ENCODE measurements at regions not wholly inside any gene's neighbourhood (a gene's known extent, or its start where the extent isn't known, plus 50 kb on each side); places are given as distances from the start of the nearest gene placed in this dataset.

- H3K27me3 ChIP-seq, result no peaks in the 10 kb centered on the region
- no peak overlapping the region for H3K4me3 ChIP-seq (ENCODE audit: low read depth, low read length)
- H3K36me3 ChIP-seq, result no peaks in the 10 kb centered on the region
- no peaks in the 10 kb centered on the region for H3K9me3 ChIP-seq
- TF ChIP-seq, protein P1, sequence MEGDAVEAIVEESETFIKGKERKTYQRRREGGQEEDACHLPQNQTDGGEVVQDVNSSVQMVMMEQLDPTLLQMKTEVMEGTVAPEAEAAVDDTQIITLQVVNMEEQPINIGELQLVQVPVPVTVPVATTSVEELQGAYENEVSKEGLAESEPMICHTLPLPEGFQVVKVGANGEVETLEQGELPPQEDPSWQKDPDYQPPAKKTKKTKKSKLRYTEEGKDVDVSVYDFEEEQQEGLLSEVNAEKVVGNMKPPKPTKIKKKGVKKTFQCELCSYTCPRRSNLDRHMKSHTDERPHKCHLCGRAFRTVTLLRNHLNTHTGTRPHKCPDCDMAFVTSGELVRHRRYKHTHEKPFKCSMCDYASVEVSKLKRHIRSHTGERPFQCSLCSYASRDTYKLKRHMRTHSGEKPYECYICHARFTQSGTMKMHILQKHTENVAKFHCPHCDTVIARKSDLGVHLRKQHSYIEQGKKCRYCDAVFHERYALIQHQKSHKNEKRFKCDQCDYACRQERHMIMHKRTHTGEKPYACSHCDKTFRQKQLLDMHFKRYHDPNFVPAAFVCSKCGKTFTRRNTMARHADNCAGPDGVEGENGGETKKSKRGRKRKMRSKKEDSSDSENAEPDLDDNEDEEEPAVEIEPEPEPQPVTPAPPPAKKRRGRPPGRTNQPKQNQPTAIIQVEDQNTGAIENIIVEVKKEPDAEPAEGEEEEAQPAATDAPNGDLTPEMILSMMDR (IDR thresholded peaks at IDR 0.05; ENCODE audit: low read depth, low read length), result no peak
- DNase-seq, result no peak
- H3K4me1 ChIP-seq, result peaks cover 9% of the 10 kb centered on the region
Observed at GRCh38 chr6:21371676-21372171, 221.8 kb upstream of the SOX4 start.

DNA sequence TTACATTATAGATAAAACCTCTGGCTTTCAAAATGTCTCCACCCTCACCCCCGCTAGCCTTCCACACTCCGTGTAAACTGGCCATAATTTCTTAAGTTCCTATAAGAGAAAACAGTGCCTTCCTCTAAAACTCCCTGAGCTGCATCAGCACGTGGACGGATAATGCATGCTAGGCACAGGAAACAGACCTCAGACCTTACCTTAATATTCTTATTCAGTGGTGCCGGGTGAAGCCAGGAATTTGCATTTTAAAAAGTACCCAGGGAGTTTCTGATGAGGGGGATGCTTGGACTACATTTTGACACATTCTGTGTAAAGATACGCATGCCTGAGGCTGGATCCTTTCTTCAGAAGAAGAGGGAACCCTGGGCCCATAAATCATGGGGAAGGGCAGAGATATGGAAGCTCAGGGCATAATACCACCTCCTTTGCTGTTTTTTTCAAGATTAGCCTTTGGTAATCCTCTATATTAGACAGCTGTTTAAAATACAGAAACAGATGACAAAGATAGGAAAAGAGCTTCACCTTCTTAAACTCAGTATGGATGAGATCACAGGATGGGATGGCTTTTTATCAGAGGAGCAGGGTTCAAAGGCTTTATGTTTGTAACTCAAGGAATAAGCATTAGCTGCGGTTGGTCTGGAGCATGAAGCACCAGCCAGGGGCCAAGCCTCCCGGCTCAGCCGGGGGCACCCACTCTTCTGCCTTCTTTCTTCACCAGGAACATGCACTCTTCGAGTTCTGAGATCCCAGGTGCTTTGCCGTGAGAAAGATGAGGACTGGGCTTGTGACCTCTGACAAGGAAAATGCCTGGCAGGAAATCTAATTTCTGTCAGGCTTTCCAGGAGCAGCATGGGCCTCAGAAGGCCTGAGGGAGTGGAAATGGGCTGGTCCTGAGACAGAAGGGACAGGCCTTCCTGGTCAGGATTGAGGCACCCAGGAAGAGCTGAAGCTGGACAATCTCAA is 218.1 kb upstream of the SOX4 start:
- Histone ChIP-seq H3K27me3 (no peaks in the 10 kb centered on the region), H3K9me3 (no peaks in the 10 kb centered on the region), H3K4me3 (ENCODE audit: low read depth, low read length) (no peak overlapping the region), H3K36me3 (no peaks in the 10 kb centered on the region), H3K4me1 (peaks cover 9% of the 10 kb centered on the region)
- TF ChIP-seq, protein P1 (IDR thresholded peaks at IDR 0.05; ENCODE audit: low read depth, low read length), result no peak
- DNase-seq, result no peak

DNA sequence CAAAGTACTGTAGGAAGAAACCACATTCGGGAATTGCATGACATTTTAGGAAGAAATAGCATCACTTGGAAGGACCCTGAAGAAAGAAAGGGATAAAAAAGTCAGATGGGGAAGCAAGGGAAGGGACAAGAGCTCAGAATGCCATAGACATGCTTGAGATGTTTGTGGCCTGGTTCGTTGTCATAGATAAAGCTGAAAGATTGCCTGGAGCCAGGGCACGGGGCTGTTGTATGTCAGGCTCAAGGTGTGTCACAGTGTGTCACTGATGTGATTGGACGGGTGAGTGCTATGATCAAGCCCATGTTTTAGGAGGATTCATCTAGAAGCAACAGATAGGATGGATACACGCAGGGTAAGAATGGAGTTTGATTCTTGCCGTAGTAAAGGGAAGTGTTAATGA is 216.2 kb upstream of the SOX4 start:
- H3K4me3 ChIP-seq (ENCODE audit: low read depth, low read length), result no peak overlapping the region
- peaks cover 9% of the 10 kb centered on the region for H3K4me1 ChIP-seq
- H3K27me3 ChIP-seq, result no peaks in the 10 kb centered on the region
- TF ChIP-seq, protein P1 (IDR thresholded peaks at IDR 0.05; ENCODE audit: low read depth, low read length), result no peak
- no peak for DNase-seq
- H3K36me3 ChIP-seq, result no peaks in the 10 kb centered on the region
- H3K9me3 ChIP-seq, result no peaks in the 10 kb centered on the region

- Histone ChIP-seq H3K9me3 (peaks cover 4% of the 10 kb centered on the region), H3K27me3 (no peaks in the 10 kb centered on the region), H3K4me3 (ENCODE audit: low read depth, low read length) (no peak overlapping the region), H3K36me3 (no peaks in the 10 kb centered on the region), H3K4me1 (peaks cover 16% of the 10 kb centered on the region)
- no peak for DNase-seq
- TF ChIP-seq, protein P1 (IDR thresholded peaks at IDR 0.05; ENCODE audit: low read depth, low read length), result no peak
Observed at GRCh38 chr6:21381331-21381963, 212.1 kb upstream of the SOX4 start.

- H3K36me3 ChIP-seq, result no peaks in the 10 kb centered on the region
- peak; percentile 68 for DNase-seq
- no peaks in the 10 kb centered on the region for H3K27me3 ChIP-seq
- H3K4me3 ChIP-seq (ENCODE audit: low read depth, low read length), result peak overlapping the region; percentile 46
- TF ChIP-seq, protein P1 (IDR thresholded peaks at IDR 0.05; ENCODE audit: low read depth, low read length), result no peak
- H3K9me3 ChIP-seq, result peaks cover 4% of the 10 kb centered on the region
- H3K4me1 ChIP-seq, result peaks cover 16% of the 10 kb centered on the region
Observed at GRCh38 chr6:21382821-21383449, 210.6 kb upstream of the SOX4 start.

All from BE2C (cell line).